HG02884 (cell line): ENCODE measurements at regions not wholly inside any gene's neighbourhood (a gene's known extent, or its start where the extent isn't known, plus 50 kb on each side); places are given as distances from the start of the nearest gene placed in this dataset.
"Not testable (repeated sequence)": the region's sequence is repeated elsewhere in the genome, so short reads cannot be mapped to it uniquely, and the experiment has no call there.

ENCODE experiments used
- ATAC-seq: cut with Tn5 transposase; IDR thresholded peaks from one replicate; pipeline ENCODE4 v1.9.1; 2021; ENCODE audit warnings: mild to moderate bottlenecking, moderate library complexity; ENCODE audit not compliant: unreplicated experiment

- ATAC-seq: no peak
These were observed 266.4 kb downstream of the CXCL12 start for GRCh38 chr10:44118500-44118899.

- ATAC-seq: no peak
These were observed 268.4 kb downstream of the CXCL12 start for GRCh38 chr10:44116474-44116873.

- no peak for ATAC-seq
These were observed 269.4 kb downstream of the CXCL12 start for GRCh38 chr10:44115516-44115915.

GRCh38 chr10:44114441-44114840, 270.5 kb downstream of the CXCL12 start:
- ATAC-seq: no peak

GRCh38 chr10:44112280-44112679, 272.6 kb downstream of the CXCL12 start:
- ATAC-seq: not testable (repeated sequence)

GRCh38 chr10:44105696-44106095, 279.2 kb downstream of the CXCL12 start:
- ATAC-seq: no peak

GRCh38 chr10:44102726-44103255, 282.1 kb downstream of the CXCL12 start:
- no peak for ATAC-seq

GRCh38 chr10:44101082-44101481, 283.8 kb downstream of the CXCL12 start:
- ATAC-seq: no peak

- ATAC-seq: no peak
These were observed 285.4 kb downstream of the CXCL12 start for GRCh38 chr10:44099511-44099910.

GRCh38 chr10:44096217-44096616, 288.7 kb downstream of the CXCL12 start:
- ATAC-seq: not testable (repeated sequence)

- no peak for ATAC-seq
These were observed 295.2 kb downstream of the CXCL12 start for GRCh38 chr10:44089671-44090070.

GRCh38 chr10:44087403-44087802, 297.5 kb downstream of the CXCL12 start:
- no peak for ATAC-seq

- ATAC-seq: no peak
These were observed 301.0 kb downstream of the CXCL12 start for GRCh38 chr10:44083719-44084400.

GRCh38 chr10:44071479-44071878, 313.4 kb downstream of the CXCL12 start:
- no peak for ATAC-seq

GRCh38 chr10:44070282-44070681, 314.6 kb downstream of the CXCL12 start:
- no peak for ATAC-seq

GRCh38 chr10:44069573-44069972, 315.3 kb downstream of the CXCL12 start:
- ATAC-seq: no peak

- no peak for ATAC-seq
These were observed 316.0 kb downstream of the CXCL12 start for GRCh38 chr10:44068716-44069482.

- no peak for ATAC-seq
These were observed 317.5 kb downstream of the CXCL12 start for GRCh38 chr10:44067432-44067831.

GRCh38 chr10:44066527-44067255, 318.2 kb downstream of the CXCL12 start:
- no peak for ATAC-seq

GRCh38 chr10:44065788-44066526, 318.9 kb downstream of the CXCL12 start:
- no peak for ATAC-seq
